ENCODE measurements at regions not wholly inside any gene's neighbourhood (a gene's known extent, or its start where the extent isn't known, plus 50 kb on each side); places are given as distances from the start of the nearest gene placed in this dataset.

GRCh38 chr1:77632216-77632615, 50.2 kb downstream of the ZZZ3 start:
- Histone ChIP-seq H3K27me3 (ENCODE audit: control insufficient read depth, insufficient read depth, low read length) (no peaks in the 10 kb centered on the region), H3K27ac (ENCODE audit: low read depth, low read length) (no peak overlapping the region), H3K9me3 (ENCODE audit: control insufficient read depth, insufficient read depth, low read length) (no peaks in the 10 kb centered on the region), H3K4me3 (ENCODE audit: low read depth, low read length) (no peak overlapping the region)
- no peak for DNase-seq (ENCODE audit: low read depth, low spot score)
- CTCF ChIA-PET, result interaction anchor here (0.6 kb wide), 1 partner anchor 52 kb away, joined by 3 read pairs; no protein-coding TSS in a partner anchor
- TF ChIP-seq CTCF (IDR thresholded peaks at IDR 0.05; ENCODE audit: low read depth, low read length), result no peak
- POLR2A ChIA-PET, result no interaction called here

- no peaks in the 10 kb centered on the region for H3K27me3 ChIP-seq (ENCODE audit: control insufficient read depth, insufficient read depth, low read length)
- POLR2A ChIA-PET, result no interaction called here
- no peaks in the 10 kb centered on the region for H3K9me3 ChIP-seq (ENCODE audit: control insufficient read depth, insufficient read depth, low read length)
- CTCF ChIA-PET, result interaction anchor here (0.6 kb wide), 1 partner anchor 52 kb away, joined by 3 read pairs; no protein-coding TSS in a partner anchor
- H3K4me3 ChIP-seq (ENCODE audit: low read depth, low read length), result no peak overlapping the region
- TF ChIP-seq CTCF (IDR thresholded peaks at IDR 0.05; ENCODE audit: low read depth, low read length), result no peak
- no peak for DNase-seq (ENCODE audit: low read depth, low spot score)
- no peak overlapping the region for H3K27ac ChIP-seq (ENCODE audit: low read depth, low read length)
Measured at GRCh38 chr1:77631751-77632150, 50.7 kb downstream of the ZZZ3 start.

GRCh38 chr1:77631302-77631701, 51.2 kb downstream of the ZZZ3 start:
- no peaks in the 10 kb centered on the region for H3K27me3 ChIP-seq (ENCODE audit: control insufficient read depth, insufficient read depth, low read length)
- POLR2A ChIA-PET, result no interaction called here
- H3K27ac ChIP-seq (ENCODE audit: low read depth, low read length), result no peak overlapping the region
- no peaks in the 10 kb centered on the region for H3K9me3 ChIP-seq (ENCODE audit: control insufficient read depth, insufficient read depth, low read length)
- CTCF ChIA-PET, result no interaction called here
- H3K4me3 ChIP-seq (ENCODE audit: low read depth, low read length), result no peak overlapping the region
- no peak for DNase-seq (ENCODE audit: low read depth, low spot score)
- TF ChIP-seq CTCF (IDR thresholded peaks at IDR 0.05; ENCODE audit: low read depth, low read length), result no peak

- TF ChIP-seq CTCF (IDR thresholded peaks at IDR 0.05; ENCODE audit: low read depth, low read length), result no peak
- CTCF ChIA-PET, result no interaction called here
- no peaks in the 10 kb centered on the region for H3K9me3 ChIP-seq (ENCODE audit: control insufficient read depth, insufficient read depth, low read length)
- DNase-seq (ENCODE audit: low read depth, low spot score), result no peak
- no peak overlapping the region for H3K27ac ChIP-seq (ENCODE audit: low read depth, low read length)
- no peaks in the 10 kb centered on the region for H3K27me3 ChIP-seq (ENCODE audit: control insufficient read depth, insufficient read depth, low read length)
- POLR2A ChIA-PET, result no interaction called here
- H3K4me3 ChIP-seq (ENCODE audit: low read depth, low read length), result no peak overlapping the region
Measured at GRCh38 chr1:77627978-77628570, 54.4 kb downstream of the ZZZ3 start.

- ChIA-PET CTCF (no interaction called here), POLR2A (no interaction called here)
- H3K9me3 ChIP-seq (ENCODE audit: control insufficient read depth, insufficient read depth, low read length), result no peaks in the 10 kb centered on the region
- H3K27ac ChIP-seq (ENCODE audit: low read depth, low read length), result no peak overlapping the region
- TF ChIP-seq CTCF (IDR thresholded peaks at IDR 0.05; ENCODE audit: low read depth, low read length), result no peak
- H3K27me3 ChIP-seq (ENCODE audit: control insufficient read depth, insufficient read depth, low read length), result no peaks in the 10 kb centered on the region
- DNase-seq (ENCODE audit: low read depth, low spot score), result no peak
- H3K4me3 ChIP-seq (ENCODE audit: low read depth, low read length), result no peak overlapping the region
Measured at GRCh38 chr1:77625250-77625649, 57.2 kb downstream of the ZZZ3 start.

All from AG04450 (cell line).